HEK293 (cell line): ENCODE measurements at regions not wholly inside any gene's neighbourhood (a gene's known extent, or its start where the extent isn't known, plus 50 kb on each side); places are given as distances from the start of the nearest gene placed in this dataset.

ENCODE experiments used
- CTCF ChIA-PET: fragments of 350-600 bp; formaldehyde crosslinking; extraction: SDS; loops from one replicate; lab custom pipeline; 2021; ENCODE audit warnings: antibody characterized with exemption; lab: Yijun Ruan, JAX
- POLR2A ChIA-PET: fragments of 300-600 bp; formaldehyde crosslinking; extraction: SDS; loops from one replicate; lab custom pipeline; 2020; ENCODE audit warnings: antibody characterized with exemption, inconsistent platforms; lab: Yijun Ruan, JAX
- H3K27ac ChIP-seq: fragments of 200-500 bp; sonication (Bioruptor generic); 2 replicates; pipeline ENCODE4 v1.5.1; 2014; ENCODE audit warnings: low read depth, low read length, control low read depth, inconsistent platforms; ENCODE audit errors: extremely low read depth
- H3K36me3 ChIP-seq, 2 experiments: fragments of 200-500 bp in 1 of 2; sonication (Bioruptor generic) in 1 of 2; 1 replicate in 1 of 2; 2 replicates in 1 of 2; pipeline ENCODE4 v1.5.1; 2014 to 2017; ENCODE audit warnings: inconsistent platforms in 2 of 2, low read length in 2 of 2; ENCODE audit not compliant: control insufficient read depth in 2 of 2, insufficient read depth in 1 of 2
- H3K4me1 ChIP-seq: fragments of 200-500 bp; sonication (Bioruptor generic); 2 replicates; pipeline ENCODE4 v1.5.1; 2014; ENCODE audit warnings: mild to moderate bottlenecking, low read length, inconsistent platforms; ENCODE audit not compliant: control insufficient read depth, insufficient read depth
- H3K4me3 ChIP-seq: 2 replicates; pipeline ENCODE4 v1.5.1; 2011; ENCODE audit warnings: low read depth, mild to moderate bottlenecking, control low read depth, low read length, moderate library complexity
- H3K9me3 ChIP-seq: fragments of 200-500 bp; sonication (Bioruptor generic); 2 replicates; pipeline ENCODE4 v1.5.1; 2014; ENCODE audit warnings: low read depth, low read length, inconsistent platforms; ENCODE audit not compliant: control insufficient read depth, insufficient read depth
- FEZF1 ChIP-seq: fragments of 450-650 bp; formaldehyde crosslinking; IDR thresholded peaks from 2 replicates; pipeline ENCODE4 v1.5.1; 2016; ENCODE audit warnings: missing biosample characterization, missing genetic modification characterization
- MEIS1 ChIP-seq: sonication (generic); formaldehyde crosslinking; IDR thresholded peaks from 2 replicates; pipeline ENCODE4 v1.8.1; 2022; ENCODE audit warnings: missing genetic modification reagents, mild to moderate bottlenecking, borderline replicate concordance
- OVOL3 ChIP-seq: fragments of 450-650 bp; formaldehyde crosslinking; IDR thresholded peaks from 2 replicates; pipeline ENCODE4 v1.5.1; 2016; ENCODE audit warnings: missing biosample characterization, missing genetic modification characterization
- ZFP41 ChIP-seq: fragments of 450-650 bp; formaldehyde crosslinking; IDR thresholded peaks from 2 replicates; pipeline ENCODE4 v1.5.1; 2016; ENCODE audit warnings: missing biosample characterization, missing genetic modification characterization, borderline replicate concordance
- ZFP69B ChIP-seq: fragments of 450-650 bp; formaldehyde crosslinking; IDR thresholded peaks from 2 replicates; pipeline ENCODE4 v1.5.1; 2016; ENCODE audit warnings: missing biosample characterization, missing genetic modification characterization
- ZNF146 ChIP-seq: fragments of 450-650 bp; formaldehyde crosslinking; IDR thresholded peaks from 2 replicates; pipeline ENCODE4 v1.5.1; 2016; ENCODE audit warnings: missing biosample characterization, missing genetic modification characterization
- ZNF184 ChIP-seq: fragments of 450-650 bp; IDR thresholded peaks from 2 replicates; pipeline ENCODE4 v1.5.1; 2018; ENCODE audit warnings: missing biosample characterization, mild to moderate bottlenecking, missing genetic modification characterization
- ZNF266 ChIP-seq: fragments of 450-650 bp; formaldehyde crosslinking; IDR thresholded peaks from 2 replicates; pipeline ENCODE4 v1.5.1; 2016; ENCODE audit warnings: missing biosample characterization, missing genetic modification characterization, low read depth
- ZNF37A ChIP-seq: fragments of 450-650 bp; IDR thresholded peaks from 2 replicates; pipeline ENCODE4 v1.5.1; 2018; ENCODE audit warnings: missing biosample characterization, missing genetic modification characterization
- ZNF416 ChIP-seq: fragments of 450-650 bp; formaldehyde crosslinking; IDR thresholded peaks from 2 replicates; pipeline ENCODE4 v1.5.1; 2016; ENCODE audit warnings: missing biosample characterization, missing genetic modification characterization
- ZNF501 ChIP-seq: fragments of 450-650 bp; formaldehyde crosslinking; IDR thresholded peaks from 2 replicates; pipeline ENCODE4 v1.5.1; 2016; ENCODE audit warnings: missing biosample characterization, missing genetic modification characterization
- ZNF544 ChIP-seq: fragments of 450-650 bp; formaldehyde crosslinking; IDR thresholded peaks from 2 replicates; pipeline ENCODE4 v1.5.0; 2017; ENCODE audit warnings: missing biosample characterization, missing genetic modification characterization
- ZNF548 ChIP-seq: fragments of 450-650 bp; formaldehyde crosslinking; IDR thresholded peaks from 2 replicates; pipeline ENCODE4 v1.5.1; 2016; ENCODE audit warnings: missing biosample characterization, missing genetic modification characterization
- ZNF596 ChIP-seq: fragments of 450-650 bp; IDR thresholded peaks from 2 replicates; pipeline ENCODE4 v1.5.0; 2018; ENCODE audit warnings: missing biosample characterization, mild to moderate bottlenecking, missing genetic modification characterization, moderate library complexity
- ZNF701 ChIP-seq: fragments of 450-650 bp; formaldehyde crosslinking; IDR thresholded peaks from 2 replicates; pipeline ENCODE4 v1.5.1; 2016; ENCODE audit warnings: missing biosample characterization, missing genetic modification characterization
- TF ChIP-seq, protein P1 (sequence below): fragments of 450-650 bp; formaldehyde crosslinking; IDR thresholded peaks from 2 replicates; pipeline ENCODE4 v1.5.1; 2016; ENCODE audit warnings: missing biosample characterization, missing genetic modification characterization, low read depth
- TF ChIP-seq, protein P2 (sequence below): fragments of 450-650 bp; formaldehyde crosslinking; IDR thresholded peaks from 2 replicates; pipeline ENCODE4 v1.5.1; 2016; ENCODE audit warnings: missing biosample characterization, missing genetic modification characterization
- TF ChIP-seq, protein P3 (sequence below): fragments of 450-650 bp; formaldehyde crosslinking; IDR thresholded peaks from 2 replicates; pipeline ENCODE4 v1.5.1; 2016; ENCODE audit warnings: missing biosample characterization, missing genetic modification characterization
- TF ChIP-seq, protein P4 (sequence below): fragments of 450-650 bp; formaldehyde crosslinking; IDR thresholded peaks from 2 replicates; pipeline ENCODE4 v1.5.1; 2016; ENCODE audit warnings: missing biosample characterization, missing genetic modification characterization
- TF ChIP-seq, protein P5 (sequence below): fragments of 450-650 bp; formaldehyde crosslinking; IDR thresholded peaks from 2 replicates; pipeline ENCODE4 v1.5.1; 2016; ENCODE audit warnings: missing biosample characterization, missing genetic modification characterization
- TF ChIP-seq, protein P6 (sequence below): fragments of 450-650 bp; formaldehyde crosslinking; IDR thresholded peaks from 2 replicates; pipeline ENCODE4 v1.5.1; 2017; ENCODE audit warnings: missing biosample characterization, missing genetic modification characterization
- TF ChIP-seq, protein P7 (sequence below): fragments of 450-650 bp; formaldehyde crosslinking; IDR thresholded peaks from 2 replicates; pipeline ENCODE4; 2016; ENCODE audit warnings: missing biosample characterization, missing genetic modification characterization

DNA sequence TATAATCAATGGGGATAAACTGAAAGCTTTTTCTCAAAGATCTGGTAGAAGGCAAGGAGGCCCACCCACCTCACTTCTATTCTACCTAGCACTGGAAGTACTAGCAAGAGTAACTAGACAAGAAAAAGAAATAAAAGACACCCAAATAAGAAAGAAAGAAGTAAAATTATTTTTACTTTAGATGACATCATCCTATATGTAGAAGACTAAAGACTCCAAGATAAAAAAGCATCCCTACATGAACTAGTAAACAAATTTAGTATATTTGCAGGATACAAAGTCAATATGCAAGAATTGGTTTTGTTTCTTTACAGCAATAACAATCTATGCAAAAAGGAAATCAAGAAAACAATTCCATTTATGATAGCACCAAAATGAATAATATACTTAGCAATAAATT, 201.5 kb upstream of the KIRREL3 start:
- TF ChIP-seq, protein P1, sequence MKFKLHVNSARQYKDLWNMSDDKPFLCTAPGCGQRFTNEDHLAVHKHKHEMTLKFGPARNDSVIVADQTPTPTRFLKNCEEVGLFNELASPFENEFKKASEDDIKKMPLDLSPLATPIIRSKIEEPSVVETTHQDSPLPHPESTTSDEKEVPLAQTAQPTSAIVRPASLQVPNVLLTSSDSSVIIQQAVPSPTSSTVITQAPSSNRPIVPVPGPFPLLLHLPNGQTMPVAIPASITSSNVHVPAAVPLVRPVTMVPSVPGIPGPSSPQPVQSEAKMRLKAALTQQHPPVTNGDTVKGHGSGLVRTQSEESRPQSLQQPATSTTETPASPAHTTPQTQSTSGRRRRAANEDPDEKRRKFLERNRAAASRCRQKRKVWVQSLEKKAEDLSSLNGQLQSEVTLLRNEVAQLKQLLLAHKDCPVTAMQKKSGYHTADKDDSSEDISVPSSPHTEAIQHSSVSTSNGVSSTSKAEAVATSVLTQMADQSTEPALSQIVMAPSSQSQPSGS (tag by site-specific recombination), result 0 out of 2 replicates have a peak, but pooled peaks have one; percentile 31
- TF ChIP-seq, protein P2, sequence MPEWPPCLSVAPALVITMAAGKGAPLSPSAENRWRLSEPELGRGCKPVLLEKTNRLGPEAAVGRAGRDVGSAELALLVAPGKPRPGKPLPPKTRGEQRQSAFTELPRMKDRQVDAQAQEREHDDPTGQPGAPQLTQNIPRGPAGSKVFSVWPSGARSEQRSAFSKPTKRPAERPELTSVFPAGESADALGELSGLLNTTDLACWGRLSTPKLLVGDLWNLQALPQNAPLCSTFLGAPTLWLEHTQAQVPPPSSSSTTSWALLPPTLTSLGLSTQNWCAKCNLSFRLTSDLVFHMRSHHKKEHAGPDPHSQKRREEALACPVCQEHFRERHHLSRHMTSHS (tag by site-specific recombination), result no peak
- H3K4me3 ChIP-seq, result no peak overlapping the region
- CTCF ChIA-PET, result no interaction called here
- POLR2A ChIA-PET, result no interaction called here
- no peaks in the 10 kb centered on the region for H3K36me3 ChIP-seq
- H3K9me3 ChIP-seq, result no peaks in the 10 kb centered on the region
- no peak overlapping the region for H3K27ac ChIP-seq
- no peaks in the 10 kb centered on the region for H3K4me1 ChIP-seq

DNA sequence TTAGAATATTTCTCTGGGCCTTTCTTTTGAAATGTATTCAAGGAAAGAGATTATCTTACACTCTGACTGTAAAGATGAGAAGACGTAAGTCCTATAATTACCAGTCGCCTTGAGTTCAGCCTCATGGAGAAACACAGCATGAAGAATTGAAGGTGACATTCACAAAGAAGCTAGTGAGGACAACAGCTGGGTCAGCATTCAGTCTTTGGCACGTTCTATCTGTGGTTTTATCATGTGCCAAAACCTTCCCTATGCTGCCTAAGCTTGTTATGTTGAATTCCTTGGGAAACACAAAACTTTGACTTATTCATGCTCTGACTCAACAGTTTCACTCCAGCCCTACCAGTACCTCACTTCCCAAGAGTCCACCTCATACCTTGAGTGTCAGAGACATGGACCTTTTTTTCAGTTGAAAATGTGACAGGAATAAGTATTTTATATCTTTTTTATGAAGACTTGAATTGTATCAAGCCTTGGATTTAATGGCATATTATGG, 198.8 kb upstream of the KIRREL3 start:
- H3K9me3 ChIP-seq, result no peaks in the 10 kb centered on the region
- H3K4me1 ChIP-seq, result no peaks in the 10 kb centered on the region
- H3K36me3 ChIP-seq, result no peaks in the 10 kb centered on the region
- no peak for TF ChIP-seq ZNF266 (tag by site-specific recombination)
- no peak for TF ChIP-seq ZNF146
- no peak for TF ChIP-seq ZNF701 (tag by site-specific recombination)
- TF ChIP-seq ZFP69B (tag by site-specific recombination), result no peak
- TF ChIP-seq ZFP41 (tag by site-specific recombination), result no peak
- TF ChIP-seq, protein P3, sequence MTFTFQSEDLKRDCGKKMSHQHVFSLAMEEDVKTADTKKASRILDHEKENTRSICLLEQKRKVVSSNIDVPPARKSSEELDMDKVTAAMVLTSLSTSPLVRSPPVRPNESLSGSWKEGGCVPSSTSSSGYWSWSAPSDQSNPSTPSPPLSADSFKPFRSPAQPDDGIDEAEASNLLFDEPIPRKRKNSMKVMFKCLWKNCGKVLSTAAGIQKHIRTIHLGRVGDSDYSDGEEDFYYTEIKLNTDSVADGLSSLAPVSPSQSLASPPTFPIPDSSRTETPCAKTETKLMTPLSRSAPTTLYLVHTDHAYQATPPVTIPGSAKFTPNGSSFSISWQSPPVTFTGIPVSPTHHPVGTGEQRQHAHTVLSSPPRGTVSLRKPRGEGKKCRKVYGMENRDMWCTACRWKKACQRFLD (tag by site-specific recombination), result no peak
- TF ChIP-seq, protein P4, sequence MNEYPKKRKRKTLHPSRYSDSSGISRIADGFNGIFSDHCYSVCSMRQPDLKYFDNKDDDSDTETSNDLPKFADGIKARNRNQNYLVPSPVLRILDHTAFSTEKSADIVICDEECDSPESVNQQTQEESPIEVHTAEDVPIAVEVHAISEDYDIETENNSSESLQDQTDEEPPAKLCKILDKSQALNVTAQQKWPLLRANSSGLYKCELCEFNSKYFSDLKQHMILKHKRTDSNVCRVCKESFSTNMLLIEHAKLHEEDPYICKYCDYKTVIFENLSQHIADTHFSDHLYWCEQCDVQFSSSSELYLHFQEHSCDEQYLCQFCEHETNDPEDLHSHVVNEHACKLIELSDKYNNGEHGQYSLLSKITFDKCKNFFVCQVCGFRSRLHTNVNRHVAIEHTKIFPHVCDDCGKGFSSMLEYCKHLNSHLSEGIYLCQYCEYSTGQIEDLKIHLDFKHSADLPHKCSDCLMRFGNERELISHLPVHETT (tag by site-specific recombination), result no peak
- TF ChIP-seq ZNF548 (tag by site-specific recombination), result no peak
- TF ChIP-seq OVOL3 (tag by site-specific recombination), result no peak
- TF ChIP-seq FEZF1 (tag by site-specific recombination), result no peak
- TF ChIP-seq ZNF501 (tag by site-specific recombination), result no peak
- TF ChIP-seq, protein P5, sequence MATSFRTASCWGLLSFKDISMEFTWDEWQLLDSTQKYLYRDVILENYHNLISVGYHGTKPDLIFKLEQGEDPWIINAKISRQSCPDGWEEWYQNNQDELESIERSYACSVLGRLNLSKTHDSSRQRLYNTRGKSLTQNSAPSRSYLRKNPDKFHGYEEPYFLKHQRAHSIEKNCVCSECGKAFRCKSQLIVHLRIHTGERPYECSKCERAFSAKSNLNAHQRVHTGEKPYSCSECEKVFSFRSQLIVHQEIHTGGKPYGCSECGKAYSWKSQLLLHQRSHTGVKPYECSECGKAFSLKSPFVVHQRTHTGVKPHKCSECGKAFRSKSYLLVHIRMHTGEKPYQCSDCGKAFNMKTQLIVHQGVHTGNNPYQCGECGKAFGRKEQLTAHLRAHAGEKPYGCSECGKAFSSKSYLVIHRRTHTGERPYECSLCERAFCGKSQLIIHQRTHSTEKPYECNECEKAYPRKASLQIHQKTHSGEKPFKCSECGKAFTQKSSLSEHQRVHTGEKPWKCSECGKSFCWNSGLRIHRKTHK (tag by site-specific recombination), result no peak
- TF ChIP-seq, protein P6, sequence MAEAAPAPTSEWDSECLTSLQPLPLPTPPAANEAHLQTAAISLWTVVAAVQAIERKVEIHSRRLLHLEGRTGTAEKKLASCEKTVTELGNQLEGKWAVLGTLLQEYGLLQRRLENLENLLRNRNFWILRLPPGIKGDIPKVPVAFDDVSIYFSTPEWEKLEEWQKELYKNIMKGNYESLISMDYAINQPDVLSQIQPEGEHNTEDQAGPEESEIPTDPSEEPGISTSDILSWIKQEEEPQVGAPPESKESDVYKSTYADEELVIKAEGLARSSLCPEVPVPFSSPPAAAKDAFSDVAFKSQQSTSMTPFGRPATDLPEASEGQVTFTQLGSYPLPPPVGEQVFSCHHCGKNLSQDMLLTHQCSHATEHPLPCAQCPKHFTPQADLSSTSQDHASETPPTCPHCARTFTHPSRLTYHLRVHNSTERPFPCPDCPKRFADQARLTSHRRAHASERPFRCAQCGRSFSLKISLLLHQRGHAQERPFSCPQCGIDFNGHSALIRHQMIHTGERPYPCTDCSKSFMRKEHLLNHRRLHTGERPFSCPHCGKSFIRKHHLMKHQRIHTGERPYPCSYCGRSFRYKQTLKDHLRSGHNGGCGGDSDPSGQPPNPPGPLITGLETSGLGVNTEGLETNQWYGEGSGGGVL (tag by site-specific recombination), result no peak
- no peak for TF ChIP-seq ZNF416 (tag by site-specific recombination)
- no peak for TF ChIP-seq ZNF184 (tag by site-specific recombination)
- TF ChIP-seq, protein P7, sequence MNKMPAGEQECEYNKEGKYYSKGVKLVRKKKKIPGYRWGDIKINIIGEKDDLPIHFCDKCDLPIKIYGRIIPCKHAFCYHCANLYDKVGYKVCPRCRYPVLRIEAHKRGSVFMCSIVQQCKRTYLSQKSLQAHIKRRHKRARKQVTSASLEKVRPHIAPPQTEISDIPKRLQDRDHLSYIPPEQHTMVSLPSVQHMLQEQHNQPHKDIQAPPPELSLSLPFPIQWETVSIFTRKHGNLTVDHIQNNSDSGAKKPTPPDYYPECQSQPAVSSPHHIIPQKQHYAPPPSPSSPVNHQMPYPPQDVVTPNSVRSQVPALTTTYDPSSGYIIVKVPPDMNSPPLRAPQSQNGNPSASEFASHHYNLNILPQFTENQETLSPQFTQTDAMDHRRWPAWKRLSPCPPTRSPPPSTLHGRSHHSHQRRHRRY (tag by site-specific recombination), result no peak
- no peak for TF ChIP-seq ZNF596 (tag by site-specific recombination)
- no peak for TF ChIP-seq ZNF544 (tag by site-specific recombination)
- TF ChIP-seq ZNF37A (tag by site-specific recombination), result no peak
- no peak for TF ChIP-seq MEIS1 (CRISPR knock-in tag)
- no peak overlapping the region for H3K4me3 ChIP-seq
- no peak overlapping the region for H3K27ac ChIP-seq
- ChIA-PET CTCF (no interaction called here), POLR2A (no interaction called here)
